Cerebellar cortex (tissue), 1 donor: ENCODE measurements at regions not wholly inside any gene's neighbourhood (a gene's known extent, or its start where the extent isn't known, plus 50 kb on each side); places are given as distances from the start of the nearest gene placed in this dataset.
"Not testable (repeated sequence)": the region's sequence is repeated elsewhere in the genome, so short reads cannot be mapped to it uniquely, and the experiment has no call there.

Source experiments
- DNase-seq: peaks from one replicate; pipeline ENCODE4 v3.0.0-alpha.2; 2015; ENCODE audit warnings: low spot score

DNA sequence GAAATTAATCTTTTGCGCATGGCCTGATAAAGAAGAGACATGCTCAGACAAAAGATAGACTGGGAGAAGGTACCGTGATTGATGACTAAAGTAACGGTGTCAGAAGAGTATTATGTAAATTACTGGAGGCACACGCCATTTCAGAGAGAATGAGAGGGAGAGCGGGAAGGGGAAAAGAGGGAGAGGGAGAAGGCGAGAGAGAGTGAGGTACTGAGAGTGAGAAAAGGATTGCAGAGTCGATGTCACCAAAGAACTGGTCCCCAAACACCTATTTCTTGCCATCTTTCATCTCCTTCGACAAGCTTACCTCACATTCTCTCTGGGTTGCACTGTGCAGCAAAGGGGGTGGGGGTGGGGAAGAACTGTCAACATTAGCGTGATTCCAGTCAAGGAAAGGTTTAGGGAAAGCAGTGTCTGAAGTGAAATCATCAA is 673.7 kb downstream of the BCL11A start:
- no peak for DNase-seq

DNA sequence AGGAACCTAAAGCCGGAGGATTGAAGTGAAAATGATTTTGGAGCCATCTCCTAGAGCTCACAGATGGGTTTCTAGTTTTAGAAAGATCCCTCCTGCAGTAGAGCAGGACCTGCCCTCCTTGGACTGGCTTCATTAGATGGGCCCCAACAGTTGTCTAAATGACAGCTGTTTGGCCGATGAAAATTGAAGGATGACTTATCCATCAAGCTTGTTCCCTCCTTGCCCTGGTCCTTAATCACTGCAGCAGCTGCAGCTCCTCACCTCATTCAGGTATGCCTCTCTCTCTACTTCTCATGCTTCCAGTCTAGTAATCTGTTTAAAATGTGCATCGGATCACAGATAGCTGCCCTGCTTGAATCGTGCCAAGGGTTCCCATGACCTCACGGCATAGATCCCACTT is 677.6 kb downstream of the BCL11A start:
- DNase-seq = no peak

DNA sequence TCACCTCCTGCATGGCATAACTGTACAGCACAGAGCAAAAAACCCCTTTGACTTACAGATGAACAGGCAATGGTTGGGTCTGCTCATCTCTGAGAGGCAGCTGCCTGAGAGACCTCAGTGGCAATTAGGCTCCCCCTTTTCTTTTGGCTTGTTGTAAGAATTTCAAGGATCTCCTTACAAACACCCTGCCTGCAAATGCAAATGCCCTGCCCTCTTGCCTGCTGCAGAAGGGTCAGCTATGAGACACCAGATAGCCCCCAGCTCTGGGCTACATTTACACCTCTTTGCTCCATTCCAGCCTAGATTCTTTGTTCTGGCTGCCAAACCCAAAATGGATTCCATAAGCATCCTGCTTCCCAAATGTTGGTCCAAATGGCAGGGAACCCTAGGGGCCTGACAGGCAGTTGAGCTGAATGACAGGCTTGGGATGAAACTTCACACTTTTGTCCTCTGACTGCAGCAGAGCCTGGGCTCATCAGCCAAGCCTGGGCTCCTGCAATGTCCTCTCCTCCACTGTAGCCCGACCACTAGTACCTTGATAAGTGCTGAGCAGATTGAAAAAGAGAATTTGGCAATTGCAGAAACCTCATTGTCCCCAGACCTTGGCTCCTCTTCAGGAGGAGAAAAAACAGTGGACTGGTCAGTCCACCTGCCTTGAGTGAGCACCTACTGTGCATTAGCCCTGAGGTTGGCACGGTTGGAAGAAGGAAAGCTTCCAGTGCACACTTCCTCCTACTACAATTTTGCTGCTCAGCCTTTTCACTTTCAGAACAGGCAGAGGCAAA is 678.3 kb downstream of the BCL11A start:
- DNase-seq = peak; percentile 69

DNA sequence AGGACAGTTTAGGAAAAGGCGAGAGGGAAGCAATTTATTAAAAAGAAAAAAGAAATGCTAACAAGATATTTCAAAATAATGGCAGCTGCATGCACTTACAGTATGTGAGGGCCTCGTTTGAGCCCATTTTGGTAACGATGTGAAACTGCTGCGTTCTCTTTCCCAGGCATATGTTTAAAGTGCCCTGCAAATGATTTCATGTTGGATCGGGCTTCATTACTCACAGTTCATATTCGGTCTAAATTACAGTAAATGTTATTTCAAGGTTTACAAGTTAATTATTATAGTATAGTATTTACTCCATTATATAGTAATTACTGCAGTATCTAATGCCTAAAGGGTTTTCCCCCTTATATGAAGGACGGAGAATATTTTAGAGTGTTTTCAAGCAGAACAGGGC is 679.1 kb downstream of the BCL11A start:
- DNase-seq = no peak

DNA sequence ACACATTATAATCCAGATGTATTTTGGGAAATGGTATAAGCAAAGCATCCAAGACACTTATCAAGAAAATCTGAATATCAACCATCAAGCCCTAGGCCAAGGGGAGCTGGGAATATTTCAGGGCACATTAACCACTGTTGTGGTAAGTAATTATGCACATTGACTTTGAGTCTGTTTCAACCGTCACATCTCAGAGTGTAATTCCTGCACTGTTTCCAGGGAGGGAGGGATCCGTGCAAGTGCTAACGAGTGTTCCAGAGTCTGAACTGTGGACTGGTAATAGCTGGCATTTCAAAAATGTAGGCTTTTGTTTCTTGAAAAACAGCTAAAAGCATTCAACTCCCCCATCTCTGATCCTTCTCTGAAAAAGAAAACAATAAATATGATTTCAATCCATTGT is 681.6 kb downstream of the BCL11A start:
- DNase-seq = no peak

DNA sequence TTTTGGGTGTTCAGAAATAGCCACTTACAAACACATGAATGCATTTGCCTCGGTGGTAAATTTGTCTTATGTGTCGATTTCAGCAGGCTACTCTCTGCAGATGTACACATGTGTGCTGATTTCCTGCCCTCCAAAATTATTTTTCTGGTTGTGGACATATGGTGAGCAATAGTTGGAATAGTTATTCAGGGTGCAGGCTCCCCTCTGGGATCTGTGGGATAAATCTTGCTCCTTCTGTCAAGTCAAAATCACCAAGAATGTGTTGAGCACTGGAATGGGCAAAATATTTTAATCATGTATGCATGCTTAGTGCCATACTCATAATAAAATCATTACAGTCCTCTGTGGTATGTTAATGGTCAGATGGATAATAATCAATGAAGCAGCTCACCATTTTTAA is 684.5 kb downstream of the BCL11A start:
- DNase-seq = no peak

DNA sequence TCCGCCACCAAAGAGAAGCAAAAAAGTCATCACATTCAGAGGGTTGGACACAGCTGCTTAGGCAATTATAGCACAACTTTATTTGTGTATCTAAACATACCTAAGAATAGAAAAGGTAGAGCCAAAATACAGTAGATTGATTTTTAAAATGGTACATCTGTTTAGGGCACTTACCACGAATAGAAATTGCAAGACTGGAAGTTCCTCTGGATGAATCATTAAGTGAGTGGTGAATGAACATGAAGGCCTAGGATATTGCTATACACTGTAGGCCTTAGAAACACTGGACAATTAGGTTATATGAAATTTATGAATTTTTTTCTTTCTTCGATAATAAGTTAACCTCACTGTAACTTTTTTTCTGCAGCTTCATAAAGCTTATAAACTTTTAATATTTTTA is 687.0 kb downstream of the BCL11A start:
- DNase-seq = no peak

DNA sequence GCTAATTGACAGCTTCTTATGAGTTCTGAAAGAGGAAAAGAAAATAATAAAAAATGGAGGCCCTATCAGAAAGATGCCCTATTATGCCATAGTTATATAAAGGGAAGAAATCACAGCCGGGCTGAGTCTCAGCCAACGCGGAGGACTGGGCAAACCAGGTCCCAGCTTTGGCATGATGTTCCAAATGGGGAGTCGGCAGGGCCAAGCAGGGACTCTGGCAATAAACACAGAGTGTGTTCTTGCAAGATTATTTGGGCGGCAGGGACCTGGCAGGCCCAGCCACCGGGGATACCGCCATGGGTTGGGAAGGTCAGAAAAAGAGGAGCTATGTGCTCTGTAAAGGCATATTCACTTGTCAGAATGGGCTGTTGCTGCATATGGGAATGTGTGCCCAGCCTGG is 694.9 kb downstream of the BCL11A start:
- DNase-seq = peak; percentile 52

DNA sequence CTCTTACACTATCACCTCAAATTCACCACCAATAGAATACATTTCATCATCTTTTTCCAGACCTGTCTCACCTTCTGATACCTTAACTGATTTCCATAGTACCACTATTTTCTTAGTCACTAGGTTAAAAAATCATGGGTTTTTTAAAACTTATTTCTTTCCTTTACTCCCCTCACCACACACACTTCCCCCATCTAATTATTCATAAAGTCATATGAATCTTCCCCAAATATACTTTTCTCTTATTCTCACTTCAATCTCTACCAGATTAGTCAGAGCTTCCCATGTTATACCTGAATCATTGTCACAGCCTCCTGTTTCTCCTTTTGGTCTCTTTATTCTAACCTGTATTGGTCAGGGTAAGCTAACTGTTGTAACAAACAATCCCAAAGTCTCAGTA is 696.3 kb downstream of the BCL11A start:
- no peak for DNase-seq

DNA sequence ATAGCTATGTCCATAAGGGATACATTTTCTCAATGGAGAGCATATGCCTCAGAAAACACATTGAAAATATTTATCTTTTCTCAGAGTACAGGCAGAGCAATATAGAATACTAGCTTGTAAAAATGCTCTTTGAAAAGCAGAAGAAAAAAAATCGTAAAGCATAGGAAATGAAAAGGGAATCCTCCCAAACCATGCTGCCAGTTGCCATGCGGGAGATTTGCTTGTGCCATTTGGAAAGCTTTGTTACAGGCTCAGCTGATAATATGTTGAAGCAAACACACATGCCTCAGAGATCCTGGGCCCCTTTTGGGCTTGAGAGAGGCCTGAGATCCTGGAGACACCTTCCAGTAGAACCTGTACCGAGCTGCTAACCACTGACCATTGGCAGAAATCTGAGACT is 697.1 kb downstream of the BCL11A start:
- DNase-seq = peak; percentile 1

DNA sequence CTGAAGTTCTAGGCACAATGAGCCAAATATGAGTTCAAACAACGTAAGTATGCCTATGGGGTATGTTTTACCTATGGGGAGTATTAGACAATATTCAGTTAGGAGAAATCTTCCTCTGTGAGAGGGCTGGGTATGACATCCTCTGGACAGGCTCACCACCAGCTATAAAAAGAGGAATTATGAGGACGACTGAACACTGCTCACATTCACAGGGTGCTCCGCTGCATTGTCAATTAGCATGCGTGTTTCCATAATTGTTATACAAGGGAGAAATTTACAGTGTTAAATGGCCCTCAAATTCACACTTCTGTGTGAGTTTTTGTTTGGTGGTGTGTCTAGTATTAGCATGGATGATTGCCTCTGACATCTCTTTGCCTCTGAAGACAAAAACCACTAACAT is 700.4 kb downstream of the BCL11A start:
- no peak for DNase-seq

DNA sequence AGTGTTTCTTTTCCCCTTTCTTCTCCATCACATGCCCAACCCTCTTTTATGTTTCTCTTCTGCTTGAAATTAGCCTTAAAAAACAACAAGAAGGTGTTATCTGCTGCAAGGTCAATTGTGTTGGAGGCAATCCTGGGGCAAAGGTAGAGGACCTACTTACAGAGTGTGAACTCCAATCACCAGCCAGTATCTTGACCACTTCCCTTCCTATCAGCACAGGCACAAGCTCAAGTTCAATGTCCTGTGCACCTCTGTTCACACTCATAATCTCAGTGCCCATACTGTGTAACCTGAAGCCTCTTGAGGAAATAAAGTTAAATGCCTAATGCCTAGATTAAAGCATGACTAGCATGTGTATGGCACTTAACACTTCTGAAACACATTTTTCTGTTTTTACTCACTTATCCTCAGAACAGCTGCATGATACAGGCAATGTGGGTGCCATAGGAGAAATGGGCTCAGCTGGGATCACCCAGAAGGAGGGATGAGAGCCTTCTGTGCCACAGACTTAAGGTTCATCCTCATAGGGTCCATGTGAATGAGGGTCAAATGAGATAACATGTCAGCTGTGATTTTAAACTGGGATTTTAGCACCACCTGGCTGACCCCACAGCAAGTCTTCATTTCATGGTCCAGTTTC is 701.5 kb downstream of the BCL11A start:
- DNase-seq = no peak

DNA sequence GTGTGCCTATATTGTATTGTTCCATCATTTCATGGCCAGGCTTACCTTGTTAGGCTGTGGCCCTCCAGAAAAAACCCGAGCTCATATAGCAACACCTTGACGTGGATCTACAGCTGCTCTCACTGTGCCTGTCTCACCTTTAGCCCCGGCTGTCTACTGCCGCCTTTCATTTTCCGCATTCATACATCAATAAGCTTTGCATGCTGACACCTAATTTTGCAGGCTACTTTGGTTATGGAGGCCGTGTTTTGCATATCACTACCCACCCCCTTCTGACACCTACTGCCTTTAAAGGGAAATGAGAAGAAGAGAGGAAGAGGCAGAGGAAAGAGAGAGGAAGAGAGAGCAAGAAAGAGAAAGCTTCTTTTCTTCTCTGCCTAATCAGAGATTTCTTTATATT is 702.9 kb downstream of the BCL11A start:
- no peak for DNase-seq

DNA sequence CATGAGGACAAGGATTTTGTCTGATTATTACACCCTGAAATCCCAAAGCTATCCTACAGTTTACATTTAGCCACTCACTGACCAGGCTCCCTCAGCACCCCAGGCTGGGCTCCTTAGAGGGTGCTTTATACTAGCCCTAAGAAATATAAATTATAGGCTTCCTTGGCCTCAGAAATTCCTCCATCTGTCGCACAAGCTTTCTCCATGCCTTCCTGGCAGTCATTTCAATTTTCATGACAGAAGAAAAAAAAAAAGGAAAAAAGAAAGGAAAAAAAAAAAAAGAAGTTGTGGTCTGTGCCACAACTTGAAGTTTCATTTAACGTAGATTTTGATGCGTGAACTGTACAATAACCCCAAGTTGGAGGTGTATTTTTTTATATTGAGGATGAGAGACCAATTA is 719.5 kb downstream of the BCL11A start:
- DNase-seq = no peak

DNA sequence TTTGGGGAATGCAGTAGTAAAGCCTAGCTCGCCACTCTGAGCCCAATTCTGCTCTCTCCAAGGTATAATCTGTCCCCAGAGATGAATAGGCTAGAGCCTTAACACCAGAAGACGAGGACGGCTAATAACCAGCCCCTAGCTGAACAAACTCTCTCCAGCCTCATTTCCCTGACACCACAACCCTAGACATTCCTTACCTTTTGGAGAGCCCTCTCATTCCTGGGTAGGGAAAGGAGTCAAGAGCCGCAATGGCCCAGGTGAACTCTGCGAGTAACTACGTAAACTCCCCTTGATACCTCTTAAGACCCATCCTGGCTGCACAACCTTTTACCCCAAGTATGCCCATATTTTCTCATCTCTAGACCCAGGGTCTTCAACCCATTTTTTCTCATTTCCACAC is 722.9 kb downstream of the BCL11A start:
- no peak for DNase-seq

DNA sequence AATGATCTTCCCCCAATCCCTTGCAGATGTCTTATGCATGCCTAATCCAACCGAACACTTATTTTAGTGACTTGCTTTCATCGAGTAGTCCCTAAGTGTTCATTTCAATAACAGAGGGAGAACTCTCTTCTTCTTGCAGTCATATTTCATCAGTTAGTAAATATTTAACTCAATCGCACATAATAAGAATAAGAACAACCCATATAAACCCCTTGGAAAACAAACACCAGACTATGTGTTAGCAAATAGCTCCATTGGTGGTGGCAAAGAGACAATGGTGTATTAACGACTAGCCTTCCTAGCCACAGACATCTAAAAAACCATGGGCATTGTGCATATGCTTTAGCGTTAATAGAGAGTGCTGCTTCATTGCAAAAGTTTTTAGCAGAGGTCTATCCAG is 725.8 kb downstream of the BCL11A start:
- no peak for DNase-seq

DNA sequence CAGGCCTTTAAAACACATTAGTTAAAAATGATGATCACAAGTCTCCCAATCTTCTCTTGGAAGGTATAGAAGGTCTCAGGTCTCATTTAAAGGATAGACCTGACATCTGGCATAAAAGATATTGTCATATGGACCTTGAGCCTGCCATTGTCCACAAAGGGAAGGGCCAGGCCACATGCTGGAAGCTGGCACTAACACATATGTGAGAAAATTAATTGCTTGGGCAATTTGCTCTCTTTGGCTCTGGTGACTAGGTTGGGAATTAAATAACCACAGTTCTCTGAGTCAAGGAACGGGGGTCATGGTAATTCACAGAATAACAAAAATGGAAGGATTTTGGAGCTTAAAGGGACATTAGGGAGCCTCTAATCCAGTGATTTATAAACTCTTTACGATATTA is 727.3 kb downstream of the BCL11A start:
- peak; percentile 1 for DNase-seq

DNA sequence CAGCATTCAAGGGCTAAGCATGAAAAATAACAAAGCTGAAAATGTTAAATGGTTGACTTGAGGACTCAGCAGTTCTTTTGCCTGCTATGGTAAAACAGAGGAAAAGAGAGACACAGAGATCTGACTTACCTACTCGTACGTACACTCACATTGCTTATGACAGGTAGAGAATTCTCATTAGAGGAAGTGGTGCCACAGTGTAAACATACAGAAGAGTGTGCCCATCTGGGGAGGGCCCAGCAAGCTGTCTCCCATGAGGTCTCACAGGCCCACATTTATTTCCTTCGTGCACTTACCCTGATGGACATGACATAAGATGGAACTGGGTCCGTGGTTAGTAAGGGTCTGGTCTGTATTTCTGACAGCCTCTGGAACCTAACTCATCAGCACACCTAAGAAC is 729.1 kb downstream of the BCL11A start:
- no peak for DNase-seq

DNA sequence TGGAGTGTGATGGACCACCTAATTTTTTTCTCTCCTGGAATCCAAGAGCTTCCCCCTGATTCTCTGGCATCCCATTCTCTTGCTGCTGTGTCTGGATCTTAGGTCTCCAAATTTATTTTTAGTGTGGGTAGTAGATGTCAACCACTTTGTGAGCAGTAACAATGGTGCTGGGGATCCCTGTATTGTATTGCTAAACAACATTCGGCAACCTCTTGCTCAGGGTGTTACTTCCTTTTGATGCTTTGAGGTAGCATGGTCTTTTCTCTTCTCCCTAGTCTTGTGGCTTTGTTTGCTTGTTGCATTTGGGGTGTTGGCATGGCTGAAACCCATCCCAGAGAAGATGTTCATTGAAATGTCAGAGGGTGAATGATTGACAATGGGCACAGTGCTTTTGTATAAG is 737.4 kb downstream of the BCL11A start:
- no peak for DNase-seq

DNA sequence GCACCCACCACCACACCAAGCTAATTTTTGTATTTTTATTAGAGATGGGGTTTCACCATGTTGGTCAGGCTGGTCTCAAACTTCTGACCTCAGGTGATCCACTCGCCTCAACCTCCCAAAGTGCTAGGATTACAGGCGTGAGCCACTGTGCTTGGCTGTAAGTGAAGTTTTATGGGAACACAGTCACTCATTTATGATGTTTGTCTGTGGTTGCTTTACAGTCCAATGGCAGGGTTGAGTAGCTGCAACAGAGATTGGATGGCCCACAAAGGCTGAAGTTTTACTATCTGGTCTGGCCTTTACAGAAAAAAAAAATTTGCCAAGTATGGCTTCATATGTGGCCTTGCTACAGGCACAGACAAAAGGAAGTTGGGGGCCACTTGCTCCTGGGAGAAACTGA is 743.2 kb downstream of the BCL11A start:
- not testable (repeated sequence) for DNase-seq

DNA sequence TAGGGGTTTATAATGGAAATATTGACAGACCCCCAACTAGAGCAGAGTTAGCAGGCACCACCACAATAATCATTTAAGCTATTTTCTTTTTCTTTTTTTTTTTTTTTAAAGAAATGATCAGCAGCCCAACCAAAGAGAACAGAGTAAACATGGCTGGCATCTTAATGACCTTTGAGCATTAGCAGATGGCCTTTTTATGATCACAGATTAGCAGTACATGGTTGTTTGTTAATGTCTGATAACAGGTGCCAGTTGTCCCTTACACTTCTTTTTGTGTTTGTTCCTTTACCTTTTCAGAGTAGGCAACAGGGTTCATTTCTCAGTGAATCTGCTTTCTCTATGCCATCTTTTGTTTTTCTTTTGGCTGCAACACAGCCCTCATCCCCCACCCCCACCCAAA is 747.0 kb downstream of the BCL11A start:
- DNase-seq = no peak

DNA sequence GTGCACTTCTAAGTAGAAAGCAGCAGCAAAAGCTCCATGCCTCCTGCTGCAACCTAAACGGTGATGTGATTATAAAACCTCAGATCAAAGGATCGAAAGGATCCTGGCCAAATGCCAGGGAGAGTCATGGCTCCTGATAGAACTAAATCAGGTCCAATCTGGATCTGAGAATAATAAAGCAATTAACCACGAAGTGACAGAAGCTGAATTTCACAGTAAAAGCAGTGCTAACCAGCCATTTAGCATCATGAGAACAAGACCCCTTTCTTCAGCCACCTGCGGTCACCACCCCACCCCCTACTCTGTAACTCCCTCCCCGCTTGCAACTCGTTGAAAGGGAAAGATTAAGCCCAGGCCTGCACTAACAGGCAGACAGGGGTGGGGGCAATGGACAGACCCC is 748.7 kb downstream of the BCL11A start:
- no peak for DNase-seq

DNA sequence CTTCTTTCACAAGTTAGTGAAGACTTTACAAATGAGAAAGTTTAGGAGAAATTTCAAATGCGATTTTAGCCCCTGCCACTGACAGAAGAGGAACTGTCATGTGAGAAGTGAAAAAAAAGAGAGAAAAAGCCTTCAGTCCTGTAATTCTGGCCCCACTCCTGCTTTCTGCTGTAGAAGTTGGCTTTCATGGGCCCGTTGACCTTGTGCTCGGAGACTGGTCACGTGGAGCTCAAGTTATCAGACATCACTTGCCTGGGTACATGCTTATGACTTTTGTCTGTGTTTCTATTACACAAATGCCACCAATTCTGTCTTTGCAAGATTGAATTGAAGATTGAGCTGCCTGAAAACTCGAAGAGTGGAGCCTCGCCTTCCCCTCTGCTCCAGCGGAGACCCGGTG is 749.9 kb downstream of the BCL11A start:
- DNase-seq = no peak

DNA sequence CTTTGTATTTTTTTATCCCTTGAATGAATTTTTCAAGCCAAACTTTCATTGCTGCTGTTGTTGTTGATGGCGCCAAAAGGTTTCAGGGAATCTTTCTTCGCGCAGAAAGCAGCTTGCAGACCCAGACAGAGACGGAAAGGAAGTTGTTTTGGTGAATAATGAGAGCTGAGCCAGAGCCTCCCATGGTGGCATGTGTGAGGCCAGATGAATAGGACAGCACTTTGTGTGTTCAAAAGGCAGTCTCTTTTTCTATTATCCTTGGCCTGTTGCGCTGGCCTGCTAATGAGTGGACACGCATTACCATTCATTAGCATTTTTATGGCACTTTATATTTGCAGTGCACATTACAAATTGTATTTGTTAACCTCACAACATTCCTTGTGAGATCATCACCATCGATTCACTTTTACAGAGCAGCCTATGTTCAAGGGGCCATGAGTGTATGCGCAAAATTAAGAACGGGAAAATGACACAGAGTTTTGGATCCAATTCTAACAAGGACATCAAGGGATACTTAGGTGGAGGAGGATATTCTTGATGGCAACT is 754.7 kb downstream of the BCL11A start:
- no peak for DNase-seq
